H1 (cell line): ENCODE measurements at regions not wholly inside any gene's neighbourhood (a gene's known extent, or its start where the extent isn't known, plus 50 kb on each side); places are given as distances from the start of the nearest gene placed in this dataset.

ENCODE experiments used
- ASH2L ChIP-seq: fragments of 200-600, 300-600 bp; sonication (generic); IDR thresholded peaks from one replicate; pipeline ENCODE4 v1.7.1; 2017; ENCODE audit warnings: low read length
- CHD1 ChIP-seq: IDR thresholded peaks from 2 replicates; pipeline ENCODE4 v1.6.1; 2012; ENCODE audit warnings: low read depth, low read length, improper control_type of control experiment
- CTCF ChIP-seq, 3 experiments: IDR thresholded peaks; 1 replicate in 2 of 3; 2 replicates in 1 of 3; pipeline versions ENCODE4 v1.5.1 to v1.6.1; 2011; ENCODE audit warnings: low read length in 3 of 3, mild to moderate bottlenecking in 3 of 3, inconsistent platforms in 2 of 3, low read depth in 1 of 3, moderate library complexity in 1 of 3; ENCODE audit not compliant: insufficient read depth in 1 of 3; ENCODE audit errors: control extremely low read depth in 1 of 3
- EP300 ChIP-seq, 2 experiments: IDR thresholded peaks; 1 replicate in 1 of 2; 2 replicates in 1 of 2; pipeline ENCODE4 v1.6.1; 2011 to 2012; ENCODE audit warnings: low read depth in 2 of 2, low read length in 2 of 2, mild to moderate bottlenecking in 2 of 2, borderline replicate concordance in 1 of 2, inconsistent platforms in 1 of 2, moderate library complexity in 1 of 2
- EZH2 ChIP-seq: fragments of 200-600 bp; sonication (generic); IDR thresholded peaks from 2 replicates; pipeline ENCODE4 v1.7.1; 2012; ENCODE audit warnings: low read depth, mild to moderate bottlenecking, moderate library complexity, low read length, inconsistent platforms; ENCODE audit not compliant: severe bottlenecking
- FOSL1 ChIP-seq: IDR thresholded peaks from 2 replicates; pipeline ENCODE4 v1.6.1; 2011; ENCODE audit warnings: mild to moderate bottlenecking, low read depth, low read length, moderate library complexity; ENCODE audit not compliant: insufficient read depth
- KDM1A ChIP-seq: fragments of 200-600, 300-600 bp; sonication (generic); IDR thresholded peaks from 2 replicates; pipeline ENCODE4 v1.7.1; 2016; ENCODE audit warnings: mild to moderate bottlenecking, low read length, borderline replicate concordance
- MAX ChIP-seq: IDR thresholded peaks from 2 replicates; pipeline ENCODE4 v1.6.1; 2012; ENCODE audit warnings: inconsistent platforms
- PHF8 ChIP-seq: fragments of 200-600 bp; sonication (generic); conservative IDR thresholded peaks from 2 replicates; pipeline ENCODE4 v1.7.1; 2012; ENCODE audit warnings: low read depth, mild to moderate bottlenecking, inconsistent platforms, low read length, moderate library complexity
- POLR2A ChIP-seq, 2 experiments: IDR thresholded peaks; 1 replicate in 1 of 2; 2 replicates in 1 of 2; pipeline ENCODE4 v1.6.1; 2011; ENCODE audit warnings: low read depth in 2 of 2, low read length in 2 of 2, mild to moderate bottlenecking in 2 of 2; ENCODE audit errors: control extremely low read depth in 1 of 2
- SP1 ChIP-seq: IDR thresholded peaks from 2 replicates; pipeline ENCODE4 v1.6.1; 2011; ENCODE audit warnings: low read depth, low read length
- SRF ChIP-seq: IDR thresholded peaks from 2 replicates; pipeline ENCODE4 v1.6.1; 2011; ENCODE audit warnings: mild to moderate bottlenecking, low read depth, low read length, moderate library complexity
- USF2 ChIP-seq: IDR thresholded peaks from 2 replicates; pipeline ENCODE4 v1.6.1; 2011; ENCODE audit warnings: low read length, improper control_type of control experiment
- TF ChIP-seq, protein P1 (sequence below): IDR thresholded peaks from 2 replicates; pipeline ENCODE4 v1.6.1; 2011; ENCODE audit warnings: low read depth, mild to moderate bottlenecking, low read length; ENCODE audit not compliant: insufficient read depth

GRCh38 chr2:23137166-23137565 is 247.8 kb upstream of the KLHL29 start:
- TF ChIP-seq, protein P1, sequence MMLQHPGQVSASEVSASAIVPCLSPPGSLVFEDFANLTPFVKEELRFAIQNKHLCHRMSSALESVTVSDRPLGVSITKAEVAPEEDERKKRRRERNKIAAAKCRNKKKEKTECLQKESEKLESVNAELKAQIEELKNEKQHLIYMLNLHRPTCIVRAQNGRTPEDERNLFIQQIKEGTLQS, result no peak
- no peak for TF ChIP-seq MAX
- TF ChIP-seq CTCF (IDR thresholded peaks at IDR 0.05; ENCODE audit: control extremely low read depth in 1 of 3, insufficient read depth in 1 of 3, low read depth in 1 of 3, low read length in 3 of 3), result no peak
- TF ChIP-seq FOSL1, result no peak
- no peak for TF ChIP-seq CHD1
- TF ChIP-seq PHF8, result no peak
- TF ChIP-seq EP300 (IDR thresholded peaks at IDR 0.05; ENCODE audit: borderline replicate concordance in 1 of 2, low read depth in 2 of 2, low read length in 2 of 2), result no peak
- no peak for TF ChIP-seq KDM1A
- TF ChIP-seq POLR2A (IDR thresholded peaks at IDR 0.05; ENCODE audit: control extremely low read depth in 1 of 2, low read depth in 2 of 2, low read length in 2 of 2), result no peak
- no peak for TF ChIP-seq EZH2
- no peak for TF ChIP-seq SRF
- no peak for TF ChIP-seq ASH2L
- no peak for TF ChIP-seq USF2
- TF ChIP-seq SP1, result no peak
